Right forelimb (tissue), 1 donor: ENCODE measurements at regions not wholly inside any gene's neighbourhood (a gene's known extent, or its start where the extent isn't known, plus 50 kb on each side); places are given as distances from the start of the nearest gene placed in this dataset.

Source experiments
- DNase-seq: peaks from one replicate; pipeline ENCODE4 v3.0.0-alpha.2; 2018

- no peak for DNase-seq
Measured at GRCh38 chrX:39728852-39729598, 368.7 kb downstream of the BCOR start.

GRCh38 chrX:39729981-39730661, 367.6 kb downstream of the BCOR start:
- peak; percentile 59 for DNase-seq

GRCh38 chrX:39730662-39731329, 367.0 kb downstream of the BCOR start:
- peak; percentile 69 for DNase-seq

- DNase-seq, result no peak
Measured at GRCh38 chrX:39731330-39731667, 366.5 kb downstream of the BCOR start.

- no peak for DNase-seq
Measured at GRCh38 chrX:39731735-39732134, 366.0 kb downstream of the BCOR start.

GRCh38 chrX:39733745-39734144, 364.0 kb downstream of the BCOR start:
- DNase-seq, result no peak

- DNase-seq, result no peak
Measured at GRCh38 chrX:39734174-39734776, 363.5 kb downstream of the BCOR start.

- DNase-seq, result peak; percentile 64
Measured at GRCh38 chrX:39736216-39737211, 361.2 kb downstream of the BCOR start.

GRCh38 chrX:39739585-39739984, 358.2 kb downstream of the BCOR start:
- no peak for DNase-seq

- no peak for DNase-seq
Measured at GRCh38 chrX:39740078-39740477, 357.7 kb downstream of the BCOR start.

GRCh38 chrX:39741904-39742303, 355.9 kb downstream of the BCOR start:
- no peak for DNase-seq

GRCh38 chrX:39745818-39746217, 351.9 kb downstream of the BCOR start:
- DNase-seq, result no peak

GRCh38 chrX:39749135-39749534, 348.6 kb downstream of the BCOR start:
- no peak for DNase-seq

- no peak for DNase-seq
Measured at GRCh38 chrX:39749728-39750127, 348.0 kb downstream of the BCOR start.

GRCh38 chrX:39750256-39750790, 347.4 kb downstream of the BCOR start:
- DNase-seq, result no peak

GRCh38 chrX:39750848-39751247, 346.9 kb downstream of the BCOR start:
- DNase-seq, result no peak

- DNase-seq, result no peak
Measured at GRCh38 chrX:39752815-39753214, 344.9 kb downstream of the BCOR start.

GRCh38 chrX:39753293-39753996, 344.3 kb downstream of the BCOR start:
- no peak for DNase-seq

- peak; percentile 80 for DNase-seq
Measured at GRCh38 chrX:39755143-39756032, 342.4 kb downstream of the BCOR start.
